CD4-positive, alpha-beta T cell treated with Interleukin-1 beta for 1 hour (primary cell): ENCODE measurements at regions not wholly inside any gene's neighbourhood (a gene's known extent, or its start where the extent isn't known, plus 50 kb on each side); places are given as distances from the start of the nearest gene placed in this dataset.
"Not testable (repeated sequence)": the region's sequence is repeated elsewhere in the genome, so short reads cannot be mapped to it uniquely, and the experiment has no call there.

Source experiments
- DNase-seq, 2 donors: peaks; one replicate each; pipeline ENCODE4 v3.0.0-alpha.2; 2020 to 2022

DNA sequence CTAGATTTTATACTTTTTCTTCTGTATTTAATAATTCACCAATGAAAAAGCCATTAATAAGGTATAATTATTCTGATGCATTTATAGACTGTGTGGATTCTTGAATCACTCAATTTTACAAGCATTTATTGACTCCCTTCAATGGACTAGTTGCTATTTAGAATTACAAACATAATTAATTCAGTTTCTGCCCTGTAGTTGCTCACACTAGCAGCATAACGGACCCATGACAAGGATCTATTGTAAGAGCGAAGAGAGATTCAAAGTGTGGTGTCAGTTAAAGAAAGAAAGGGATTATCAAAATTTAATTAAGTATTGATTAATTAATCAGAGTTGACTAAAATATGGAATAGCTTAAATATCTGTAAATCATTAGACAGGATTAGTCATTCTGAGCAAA is 602.6 kb upstream of the PTCHD4 start:
- no peak for DNase-seq

DNA sequence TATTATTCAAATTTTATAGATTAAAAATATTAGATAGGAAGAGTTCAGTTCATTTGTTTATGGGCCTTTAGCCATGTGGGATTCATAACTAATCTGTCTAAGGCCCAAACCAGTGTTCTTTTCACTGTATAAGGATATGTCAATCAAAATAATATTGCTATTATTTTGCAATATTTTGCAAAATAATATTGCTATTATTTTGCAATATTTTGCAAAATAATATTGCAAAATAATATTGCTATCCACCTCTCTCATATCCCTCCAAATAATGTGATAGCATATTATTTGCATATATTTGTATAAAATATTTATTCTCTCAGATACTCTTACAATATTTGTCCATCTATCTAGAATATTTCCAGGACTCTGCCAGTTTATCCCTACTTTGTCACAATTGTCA is 595.3 kb upstream of the PTCHD4 start:
- no peak for DNase-seq

- DNase-seq: no peak
These were observed 590.6 kb upstream of the PTCHD4 start for GRCh38 chr6:48701572-48701971.

DNA sequence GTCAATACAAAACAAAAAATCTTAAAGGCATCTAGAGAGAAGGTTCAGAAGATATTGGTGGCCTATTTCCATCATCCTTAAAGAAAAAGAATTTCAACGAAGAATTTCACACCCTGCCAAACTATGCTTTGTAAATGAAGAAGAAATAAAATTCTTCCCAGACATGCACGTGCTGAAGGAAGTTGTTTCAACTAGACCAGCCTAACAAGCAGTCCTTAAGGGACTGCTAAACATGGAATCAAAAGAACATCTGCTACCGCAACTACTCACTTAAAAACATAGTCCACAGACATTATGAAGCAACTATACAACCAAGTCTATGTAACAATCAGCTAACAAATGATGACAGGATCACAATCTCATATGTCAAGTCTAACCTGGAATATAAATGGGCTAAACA is 584.9 kb upstream of the PTCHD4 start:
- DNase-seq: no peak

DNA sequence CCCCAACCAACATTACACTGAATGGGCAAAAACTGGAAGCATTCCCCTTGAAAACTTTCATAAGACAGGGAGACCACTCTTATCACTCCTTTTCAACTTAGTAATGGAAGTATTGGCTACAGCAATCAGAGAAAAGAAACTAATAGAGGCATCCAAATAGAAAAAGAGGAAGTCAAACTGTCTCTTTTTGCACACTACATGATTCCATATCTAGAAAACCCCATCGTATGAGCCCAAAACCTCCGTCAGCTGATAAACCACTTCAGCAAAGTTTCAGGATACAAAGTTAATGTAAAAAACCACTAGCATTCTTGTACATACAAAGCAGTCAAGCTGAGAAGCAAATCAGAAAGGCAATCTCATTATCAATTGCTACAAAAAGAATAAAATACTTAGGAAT is 580.4 kb upstream of the PTCHD4 start:
- no peak for DNase-seq

DNA sequence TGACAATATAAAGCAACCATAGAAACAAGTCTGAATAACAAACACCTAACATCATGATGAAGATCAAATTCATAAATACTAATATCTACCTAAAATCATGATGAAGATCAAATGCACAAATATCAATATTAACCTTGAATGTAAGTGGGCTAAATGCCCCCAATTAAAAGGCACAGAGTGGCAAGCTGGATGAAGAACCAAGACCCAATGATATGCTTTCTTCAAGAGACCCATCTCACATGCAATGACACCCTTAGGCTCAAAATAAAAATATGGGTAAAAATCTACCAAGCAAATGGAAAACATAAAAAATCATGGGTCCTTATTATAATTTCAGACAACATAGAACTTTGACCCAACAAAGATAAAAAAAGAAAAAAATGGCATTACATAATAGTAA is 578.5 kb upstream of the PTCHD4 start:
- no peak for DNase-seq

DNA sequence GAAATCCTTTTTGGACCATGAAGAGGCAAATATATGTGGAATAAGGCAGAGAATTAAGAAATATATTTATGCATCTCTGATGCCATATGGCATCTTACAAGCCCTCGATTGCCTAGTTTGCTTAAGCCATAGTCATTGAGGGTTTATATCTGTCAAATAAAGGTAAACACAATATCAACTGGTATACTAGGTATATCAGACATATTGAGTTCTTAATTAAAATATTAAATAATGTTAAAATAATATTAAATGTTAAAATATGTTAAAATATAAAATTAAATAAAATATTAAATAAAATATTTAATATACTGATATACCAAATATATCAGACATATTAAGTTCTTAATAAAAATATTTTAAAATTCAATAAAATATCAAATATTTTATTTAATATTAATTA is 567.4 kb upstream of the PTCHD4 start:
- no peak for DNase-seq

DNA sequence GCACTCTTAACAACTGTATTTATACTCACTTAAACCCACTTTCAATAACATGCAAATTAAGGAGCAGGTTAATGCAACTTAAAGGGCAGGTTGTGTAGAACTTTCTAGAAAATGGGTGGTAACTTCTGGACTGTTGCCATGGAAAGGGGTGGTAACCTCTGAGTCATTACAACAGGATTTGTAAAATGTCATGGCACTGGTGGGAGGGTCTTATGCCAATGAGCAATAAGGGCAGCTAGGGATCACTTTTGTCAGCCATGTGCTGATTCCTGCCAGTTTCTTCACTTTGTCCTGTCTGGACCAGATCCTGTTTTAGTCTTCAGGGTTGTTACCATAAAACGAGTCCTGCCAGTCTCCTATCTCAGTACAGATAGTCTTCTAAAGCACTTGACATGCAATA is 560.5 kb upstream of the PTCHD4 start:
- DNase-seq: no peak

- DNase-seq: no peak
These were observed 559.5 kb upstream of the PTCHD4 start for GRCh38 chr6:48670546-48670945.

- no peak for DNase-seq
These were observed 556.8 kb upstream of the PTCHD4 start for GRCh38 chr6:48667797-48668196.

- DNase-seq: no peak
These were observed 553.8 kb upstream of the PTCHD4 start for GRCh38 chr6:48664826-48665225.

DNA sequence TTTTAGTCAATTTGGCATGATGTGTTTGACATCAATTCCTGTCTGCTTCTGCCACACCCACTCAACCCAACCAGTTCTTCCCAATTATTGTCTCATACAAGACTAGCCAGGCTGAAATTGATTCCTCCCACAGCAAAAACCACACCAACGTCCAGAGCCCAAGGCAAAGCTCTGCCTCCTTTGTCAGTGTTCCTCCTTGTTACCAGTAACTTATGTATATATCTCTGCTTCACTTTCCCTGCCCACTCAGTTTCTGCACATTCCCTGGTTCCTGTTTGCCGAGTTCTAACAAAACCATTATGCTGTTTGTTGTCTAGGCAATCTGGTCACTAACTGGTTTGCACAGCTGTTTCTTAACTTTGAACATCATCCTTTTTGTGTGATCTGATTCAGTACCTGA is 547.9 kb upstream of the PTCHD4 start:
- DNase-seq: no peak

DNA sequence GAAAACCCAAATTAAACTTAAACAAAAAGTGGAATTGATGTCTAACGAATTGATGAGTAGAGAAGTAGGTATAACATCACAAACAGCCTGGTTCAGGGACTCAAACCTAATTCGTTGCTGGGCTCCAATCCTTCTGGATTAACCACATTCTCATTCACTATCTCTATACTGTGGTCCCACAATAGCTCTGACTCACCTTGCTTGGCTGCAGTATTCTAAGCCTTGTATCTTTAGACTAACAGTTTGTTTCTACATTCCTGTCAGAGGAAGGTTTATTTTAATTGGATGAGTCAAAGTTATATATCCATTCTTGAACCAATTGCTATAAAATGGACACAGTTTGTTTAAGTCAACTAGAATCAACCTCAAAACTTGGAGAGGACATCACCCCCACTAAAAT is 530.5 kb upstream of the PTCHD4 start:
- no peak for DNase-seq

DNA sequence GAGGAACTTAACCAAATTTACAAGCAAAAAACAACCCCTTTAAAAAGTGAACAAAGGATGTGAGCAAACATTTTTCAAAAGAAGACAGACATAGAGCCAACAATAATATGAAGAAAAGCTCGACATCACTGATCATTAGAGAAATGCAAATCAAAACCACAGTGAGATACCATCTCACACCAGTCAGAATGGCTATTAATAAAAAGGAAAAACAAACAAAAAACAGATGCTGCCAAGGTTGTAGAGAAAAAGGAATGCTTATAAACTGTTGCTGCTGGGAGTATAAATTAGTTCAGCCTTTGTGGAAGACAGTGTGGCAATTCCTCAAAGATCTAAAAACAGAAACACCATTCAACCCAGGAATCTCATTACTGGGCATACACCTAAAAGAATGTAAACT is 527.8 kb upstream of the PTCHD4 start:
- DNase-seq: not testable (repeated sequence)

- no peak for DNase-seq
These were observed 519.5 kb upstream of the PTCHD4 start for GRCh38 chr6:48630511-48630910.

- DNase-seq: no peak
These were observed 517.3 kb upstream of the PTCHD4 start for GRCh38 chr6:48628316-48628715.

DNA sequence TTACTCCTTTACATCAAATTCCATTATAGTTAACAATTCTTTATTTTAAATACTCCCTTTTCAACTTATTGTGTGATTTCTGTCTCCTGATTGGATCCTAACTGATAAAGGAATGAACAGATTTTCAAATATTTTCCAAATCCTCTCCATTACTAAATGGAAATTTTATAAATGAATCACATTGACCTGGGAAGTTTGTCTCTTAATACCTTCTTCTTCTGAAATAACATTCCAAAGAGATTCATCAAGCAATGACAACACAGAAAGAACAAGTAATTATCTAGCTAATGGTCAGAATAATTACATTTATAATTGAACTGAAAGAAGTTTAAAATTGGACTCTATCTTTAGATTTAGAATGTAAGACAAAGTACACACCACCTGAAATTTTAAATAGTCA is 515.4 kb upstream of the PTCHD4 start:
- no peak for DNase-seq

GRCh38 chr6:48624631-48625030 is 513.6 kb upstream of the PTCHD4 start:
- no peak for DNase-seq

GRCh38 chr6:48619771-48620170 is 508.8 kb upstream of the PTCHD4 start:
- DNase-seq: no peak

DNA sequence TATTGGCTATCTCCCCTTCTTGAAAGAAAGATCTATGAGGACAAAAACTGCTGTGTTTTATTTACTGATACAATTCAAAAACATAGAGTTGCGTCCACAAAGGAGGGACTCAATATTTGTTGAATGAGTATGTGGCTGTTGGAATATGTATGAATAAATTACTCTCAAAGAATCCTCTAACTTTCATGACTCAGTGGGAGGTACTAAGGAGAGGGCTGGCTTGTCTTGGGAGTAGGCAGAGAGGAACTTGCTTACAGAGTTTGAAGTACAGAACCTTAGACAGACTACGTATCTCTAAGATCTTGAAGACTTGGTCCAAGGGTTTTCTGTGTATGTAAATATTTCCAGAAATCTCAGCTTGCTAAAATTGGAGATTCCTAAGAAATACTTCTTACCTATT is 504.0 kb upstream of the PTCHD4 start:
- DNase-seq: no peak

- DNase-seq: no peak
These were observed 503.3 kb upstream of the PTCHD4 start for GRCh38 chr6:48614326-48614725.

DNA sequence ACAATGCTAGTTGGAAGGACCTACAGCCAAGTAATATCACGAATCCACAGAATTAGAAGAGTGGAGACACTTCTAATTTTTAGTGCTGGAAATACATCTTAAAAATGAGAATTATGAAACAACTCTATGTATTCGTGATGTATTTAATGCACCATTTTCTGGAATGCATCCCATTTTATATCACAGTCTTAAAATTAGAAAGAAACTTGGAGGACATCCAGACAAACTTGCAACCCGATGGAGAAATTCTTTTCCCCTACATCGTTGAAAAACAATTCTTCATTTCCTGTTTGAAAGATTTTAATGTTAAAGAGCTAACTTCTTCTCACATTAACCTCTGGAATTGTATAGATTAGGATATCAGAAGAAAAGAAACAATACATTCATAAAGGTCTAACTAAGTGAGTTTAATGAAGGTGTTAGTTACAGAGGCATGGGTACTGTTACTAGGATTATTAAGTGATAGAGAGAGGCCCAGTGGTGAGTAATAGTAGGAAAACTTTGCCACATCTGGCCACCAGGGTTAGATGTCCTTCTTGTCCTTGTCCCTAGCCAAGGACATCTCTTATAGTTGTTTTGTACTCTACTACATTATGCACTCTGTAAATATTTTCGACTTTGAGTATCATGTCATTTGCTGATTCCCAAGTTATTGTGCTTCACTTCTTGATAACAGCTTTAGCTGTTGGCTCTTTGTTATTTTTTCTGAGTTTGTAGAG is 502.4 kb upstream of the PTCHD4 start:
- no peak for DNase-seq

GRCh38 chr6:48611332-48611731 is 500.3 kb upstream of the PTCHD4 start:
- no peak for DNase-seq

GRCh38 chr6:48610846-48611245 is 499.8 kb upstream of the PTCHD4 start:
- DNase-seq: no peak

DNA sequence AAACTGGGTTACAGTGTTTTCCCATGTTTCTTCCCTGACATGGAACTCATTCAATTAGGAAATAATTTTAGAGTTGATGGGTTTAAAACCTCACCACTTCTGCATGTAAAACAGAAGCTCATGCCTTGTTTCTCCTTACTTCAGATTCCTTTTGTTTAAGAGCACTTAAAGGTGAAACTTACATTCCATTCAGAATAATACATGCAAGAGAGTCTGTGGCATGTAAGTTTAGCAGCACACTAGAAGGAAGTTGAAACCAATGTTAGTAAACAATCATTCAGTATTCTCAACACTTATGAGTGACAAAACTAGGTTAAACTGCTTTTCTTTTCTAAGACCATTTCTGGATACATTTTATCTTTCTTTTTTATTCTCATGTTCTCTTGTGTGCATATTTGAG is 495.6 kb upstream of the PTCHD4 start:
- DNase-seq: no peak

DNA sequence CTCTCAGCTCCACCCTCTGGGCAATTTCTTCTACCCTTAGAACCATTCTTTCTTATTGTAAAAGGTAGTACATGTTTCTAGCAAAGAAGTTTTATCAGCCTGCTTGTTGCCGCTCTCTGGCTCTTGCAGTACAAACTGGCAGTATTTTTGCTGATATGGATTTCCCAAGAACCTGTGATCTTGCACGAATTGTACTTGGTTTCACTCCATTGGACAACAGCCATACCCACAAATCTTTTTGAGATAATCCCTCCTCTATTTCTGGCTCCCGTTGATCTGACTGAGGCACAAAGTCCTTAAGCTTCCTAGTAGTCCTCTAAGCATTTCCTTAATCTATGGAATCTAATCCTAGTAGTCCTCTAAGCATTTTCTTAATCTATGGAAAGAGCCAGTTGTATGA is 487.0 kb upstream of the PTCHD4 start:
- DNase-seq: no peak
